Renal cortical epithelial cell (primary cell): ENCODE measurements at regions not wholly inside any gene's neighbourhood (a gene's known extent, or its start where the extent isn't known, plus 50 kb on each side); places are given as distances from the start of the nearest gene placed in this dataset.
A peak's percentile ranks its signal among the peaks of the same experiment; 100 is the strongest.
"Not testable (repeated sequence)": the region's sequence is repeated elsewhere in the genome, so short reads cannot be mapped to it uniquely, and the experiment has no call there.

Experiments used
- DNase-seq: peaks from one replicate; pipeline ENCODE4 v3.0.0-alpha.2; 2011; ENCODE audit warnings: low read depth

- DNase-seq = peak; percentile 19
These were observed 115.6 kb upstream of the METAP2 start for GRCh38 chr12:95358111-95359083.

- DNase-seq = peak; percentile 57
These were observed 108.0 kb upstream of the METAP2 start for GRCh38 chr12:95365912-95366311.

- DNase-seq = no peak
These were observed 105.0 kb upstream of the METAP2 start for GRCh38 chr12:95368931-95369330.

GRCh38 chr12:95371571-95371970, 102.4 kb upstream of the METAP2 start:
- DNase-seq = no peak

- not testable (repeated sequence) for DNase-seq
These were observed 94.5 kb upstream of the METAP2 start for GRCh38 chr12:95379481-95379880.

GRCh38 chr12:95380334-95380733, 93.6 kb upstream of the METAP2 start:
- not testable (repeated sequence) for DNase-seq

GRCh38 chr12:95380997-95381786, 92.8 kb upstream of the METAP2 start:
- no peak for DNase-seq

GRCh38 chr12:95383920-95384319, 90.0 kb upstream of the METAP2 start:
- DNase-seq = peak; percentile 13

- no peak for DNase-seq
These were observed 89.2 kb upstream of the METAP2 start for GRCh38 chr12:95384785-95385184.

GRCh38 chr12:95385246-95386035, 88.5 kb upstream of the METAP2 start:
- peak; percentile 50 for DNase-seq

GRCh38 chr12:95386051-95386450, 87.9 kb upstream of the METAP2 start:
- DNase-seq = no peak

- DNase-seq = not testable (repeated sequence)
These were observed 85.7 kb upstream of the METAP2 start for GRCh38 chr12:95388260-95388659.

- DNase-seq = no peak
These were observed 83.8 kb upstream of the METAP2 start for GRCh38 chr12:95390192-95390591.

GRCh38 chr12:95390932-95391331, 83.0 kb upstream of the METAP2 start:
- DNase-seq = no peak

GRCh38 chr12:95393191-95393790, 80.7 kb upstream of the METAP2 start:
- no peak for DNase-seq

GRCh38 chr12:95395696-95396095, 78.3 kb upstream of the METAP2 start:
- DNase-seq = no peak

GRCh38 chr12:95396849-95397468, 77.0 kb upstream of the METAP2 start:
- peak; percentile 71 for DNase-seq

GRCh38 chr12:95397571-95397970, 76.4 kb upstream of the METAP2 start:
- DNase-seq = no peak

- no peak for DNase-seq
These were observed 71.9 kb upstream of the METAP2 start for GRCh38 chr12:95402096-95402495.

- DNase-seq = no peak
These were observed 65.8 kb upstream of the METAP2 start for GRCh38 chr12:95408201-95408600.

GRCh38 chr12:95411057-95411456, 62.9 kb upstream of the METAP2 start:
- no peak for DNase-seq
